H1 (cell line): ENCODE measurements at regions not wholly inside any gene's neighbourhood (a gene's known extent, or its start where the extent isn't known, plus 50 kb on each side); places are given as distances from the start of the nearest gene placed in this dataset.

ENCODE experiments used
- CTCF ChIA-PET: fragments of 300-600 bp; sonication (Branson Sonifier 250); formaldehyde crosslinking; loops from one replicate; lab custom pipeline; 2021; ENCODE audit not compliant: partially characterized antibody; lab: Charles Lee
- POLR2A ChIA-PET: fragments of 300-600 bp; sonication (Branson Sonifier 250); formaldehyde crosslinking; loops from one replicate; lab custom pipeline; 2021; ENCODE audit warnings: inconsistent platforms; ENCODE audit not compliant: partially characterized antibody; lab: Charles Lee
- DNase-seq, 2 experiments: peaks; one replicate each; pipeline versions ENCODE4 v3.0.0 to v3.0.0-alpha.2; 2010 to 2022; ENCODE audit warnings: low spot score in 2 of 2, low read depth in 1 of 2, mixed read lengths in 1 of 2
- FAIRE-seq: peaks from 2 replicates; lab custom pipeline; 2011; peaks lifted over from hg19 to GRCh38; lab: Jason Lieb, UNC
- H2AFZ ChIP-seq: 2 replicates; pipeline ENCODE4 v1.8.1; 2012; ENCODE audit warnings: low read length, inconsistent platforms
- H2AK5ac ChIP-seq: 2 replicates; pipeline ENCODE4 v1.6.1; 2013; ENCODE audit warnings: low read depth, low read length
- H2BK120ac ChIP-seq: replicated peaks from 2 replicates; pipeline ENCODE3; 2013; ENCODE audit warnings: low read depth, low read length, inconsistent platforms
- H2BK12ac ChIP-seq: 2 replicates; pipeline ENCODE4 v1.6.1; 2013; ENCODE audit warnings: low read depth, low read length
- H2BK15ac ChIP-seq: 2 replicates; pipeline ENCODE4 v1.6.1; 2013; ENCODE audit warnings: low read length
- H2BK20ac ChIP-seq: 2 replicates; pipeline ENCODE4 v1.6.1; 2013; ENCODE audit warnings: low read length
- H2BK5ac ChIP-seq: 2 replicates; pipeline ENCODE4 v1.6.1; 2013; ENCODE audit warnings: low read depth, low read length
- H3K14ac ChIP-seq: 2 replicates; pipeline ENCODE4 v1.6.1; 2013; ENCODE audit warnings: inconsistent platforms; ENCODE audit not compliant: insufficient read length
- H3K18ac ChIP-seq: 2 replicates; pipeline ENCODE4 v1.6.1; 2013; ENCODE audit warnings: low read length; ENCODE audit errors: extremely low read depth
- H3K23ac ChIP-seq: 2 replicates; pipeline ENCODE4 v1.6.1; 2013; ENCODE audit warnings: inconsistent platforms; ENCODE audit not compliant: insufficient read length
- H3K23me2 ChIP-seq: 2 replicates; pipeline ENCODE4 v1.6.1; 2013; ENCODE audit warnings: low read depth, low read length
- H3K27ac ChIP-seq: 2 replicates; pipeline ENCODE4 v1.6.1; 2011; ENCODE audit warnings: low read depth, low read length, inconsistent platforms
- H3K27me3 ChIP-seq, 4 experiments: replicated peaks in 1 of 4; 1 replicate in 1 of 4; 2 replicates in 3 of 4; pipeline versions ENCODE4 v1.6.1 to v1.8.1; 2011 to 2013; ENCODE audit warnings: low read length in 3 of 4, mild to moderate bottlenecking in 3 of 4, inconsistent platforms in 2 of 4, mixed read lengths in 2 of 4, moderate library complexity in 1 of 4; ENCODE audit not compliant: control insufficient read depth in 3 of 4, insufficient read depth in 3 of 4; ENCODE audit errors: extremely low read depth in 1 of 4
- H3K36me3 ChIP-seq, 4 experiments: 2 replicates each; pipeline versions ENCODE4 v1.6.1 to v1.8.1; 2011 to 2013; ENCODE audit warnings: mild to moderate bottlenecking in 4 of 4, low read length in 3 of 4, moderate library complexity in 2 of 4, control low read depth in 1 of 4, inconsistent platforms in 1 of 4; ENCODE audit not compliant: insufficient read depth in 4 of 4, control insufficient read depth in 2 of 4
- H3K4ac ChIP-seq: replicated peaks from 2 replicates; pipeline ENCODE3; 2013; ENCODE audit warnings: low read length, low read depth, mixed read lengths, inconsistent platforms; ENCODE audit not compliant: insufficient read length
- H3K4me1 ChIP-seq, 4 experiments: replicated peaks in 1 of 4; 1 replicate in 1 of 4; 2 replicates in 3 of 4; pipeline versions ENCODE4 v1.6.1 to v1.8.1; 2011 to 2013; ENCODE audit warnings: low read length in 3 of 4, inconsistent platforms in 2 of 4, mixed read lengths in 1 of 4; ENCODE audit not compliant: insufficient read depth in 4 of 4, control insufficient read depth in 3 of 4
- H3K4me2 ChIP-seq, 2 experiments: 2 replicates each; pipeline versions ENCODE4 v1.6.1 to v1.8.1; 2011 to 2013; ENCODE audit warnings: low read depth in 2 of 2, low read length in 2 of 2, control low read depth in 1 of 2, inconsistent platforms in 1 of 2, mild to moderate bottlenecking in 1 of 2; ENCODE audit not compliant: insufficient read depth in 1 of 2
- H3K4me3 ChIP-seq, 4 experiments: fragments of 200-600, 300-600 bp in 1 of 4; sonication (generic), shearing (Covaris generic), sonication (Bioruptor Twin) in 1 of 4; 2 replicates each; pipeline versions ENCODE4 v1.5.1 to v1.8.1; 2011 to 2016; ENCODE audit warnings: low read length in 4 of 4, low read depth in 3 of 4, control low read depth in 2 of 4, inconsistent platforms in 2 of 4, mild to moderate bottlenecking in 2 of 4, mixed read lengths in 1 of 4, moderate library complexity in 1 of 4; ENCODE audit not compliant: insufficient read depth in 2 of 4; ENCODE audit errors: extremely low read depth in 1 of 4
- H3K56ac ChIP-seq: replicated peaks from 2 replicates; pipeline ENCODE3; 2013; ENCODE audit warnings: low read depth, mild to moderate bottlenecking, mixed read lengths, low read length, inconsistent platforms; ENCODE audit not compliant: insufficient read length
- H3K79me1 ChIP-seq: 2 replicates; pipeline ENCODE4 v1.6.1; 2013; ENCODE audit warnings: low read depth, low read length, control low read depth
- H3K79me2 ChIP-seq, 2 experiments: 2 replicates each; pipeline versions ENCODE4 v1.6.1 to v1.8.1; 2012 to 2013; ENCODE audit warnings: low read length in 2 of 2, mild to moderate bottlenecking in 2 of 2, inconsistent platforms in 1 of 2; ENCODE audit not compliant: insufficient read depth in 2 of 2, control insufficient read depth in 1 of 2
- H3K9ac ChIP-seq, 4 experiments: replicated peaks in 1 of 4; 1 replicate in 1 of 4; 2 replicates in 3 of 4; pipeline versions ENCODE4 v1.6.1 to v1.8.1; 2011 to 2013; ENCODE audit warnings: low read depth in 3 of 4, low read length in 3 of 4, control low read depth in 2 of 4, mild to moderate bottlenecking in 2 of 4, moderate library complexity in 2 of 4, inconsistent platforms in 1 of 4; ENCODE audit errors: extremely low read depth in 1 of 4
- H3K9me3 ChIP-seq, 2 experiments: 2 replicates each; pipeline versions ENCODE4 v1.6.1 to v1.8.1; 2012 to 2013; ENCODE audit warnings: mild to moderate bottlenecking in 2 of 2, moderate library complexity in 2 of 2, control low read depth in 1 of 2, inconsistent platforms in 1 of 2, low read depth in 1 of 2, low read length in 1 of 2, mixed read lengths in 1 of 2; ENCODE audit not compliant: insufficient read depth in 2 of 2
- H4K20me1 ChIP-seq, 2 experiments: replicated peaks in 1 of 2; 2 replicates each; pipeline versions ENCODE3 to v1.8.1; 2011 to 2013; ENCODE audit warnings: inconsistent platforms in 2 of 2, low read length in 2 of 2, mild to moderate bottlenecking in 1 of 2; ENCODE audit not compliant: insufficient read depth in 2 of 2, control insufficient read depth in 1 of 2
- H4K5ac ChIP-seq: 2 replicates; pipeline ENCODE4 v1.6.1; 2013; ENCODE audit warnings: low read length, low read depth, mixed read lengths, inconsistent platforms; ENCODE audit not compliant: insufficient read length
- H4K8ac ChIP-seq: 2 replicates; pipeline ENCODE4 v1.8.0; 2013; ENCODE audit warnings: mild to moderate bottlenecking, moderate library complexity, low read length, inconsistent platforms; ENCODE audit not compliant: insufficient read depth; ENCODE audit errors: extremely low read depth
- H4K91ac ChIP-seq: replicated peaks from 2 replicates; pipeline ENCODE3; 2013; ENCODE audit warnings: low read length, mixed read lengths, inconsistent platforms; ENCODE audit not compliant: insufficient read length
- POLR2A ChIP-seq, 2 experiments: IDR thresholded peaks; 1 replicate in 1 of 2; 2 replicates in 1 of 2; pipeline ENCODE4 v1.6.1; 2011; ENCODE audit warnings: low read depth in 2 of 2, low read length in 2 of 2, mild to moderate bottlenecking in 2 of 2; ENCODE audit errors: control extremely low read depth in 1 of 2
- WGBS, 2 experiments: shearing (Covaris generic) in 1 of 2; methylation state at CpG; one replicate each; pipeline versions ENCODE4 v1.1.6 to v1.1.7; 2013 to 2015; ENCODE audit warnings: low lambda C conversion rate in 2 of 2, mixed read lengths in 2 of 2, inconsistent platforms in 1 of 2, low coverage in 1 of 2, missing lambda C conversion rate in 1 of 2; ENCODE audit not compliant: insufficient replicate concordance in 2 of 2, insufficient coverage in 1 of 2, insufficient read length in 1 of 2; ENCODE audit errors: extremely low coverage in 1 of 2, missing lambda C conversion rate in 1 of 2; 5-methylcytosine and 5-hydroxymethylcytosine counted together

DNA sequence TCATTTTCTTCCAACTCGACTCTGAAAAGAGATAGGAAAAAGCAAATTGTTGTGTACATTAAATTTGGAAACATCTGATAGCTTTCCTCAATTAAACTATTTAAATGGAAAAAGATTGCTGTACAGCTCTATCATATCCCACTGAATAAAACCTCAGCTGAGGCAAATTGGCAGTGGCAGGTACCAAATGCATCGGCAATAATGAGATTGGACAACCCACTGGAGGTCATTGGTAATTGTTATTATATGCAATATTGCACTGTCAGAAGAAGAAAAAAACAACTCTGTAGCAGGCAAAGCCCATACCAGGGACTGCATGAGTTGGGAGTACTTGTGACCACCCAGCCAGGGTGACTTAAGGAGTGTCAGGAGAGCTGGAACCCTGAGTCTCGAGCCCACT, 291.6 kb upstream of the SKOR2 start:
- Histone ChIP-seq H4K20me1 (no peaks in the 10 kb centered on the region), H2BK20ac (no peak overlapping the region), H3K9ac (no peak overlapping the region), H4K5ac (no peak overlapping the region), H3K23me2 (no peaks in the 10 kb centered on the region; the same call in 1 of the 2 replicates), H3K18ac (no peak overlapping the region), H3K4me1 (no peaks in the 10 kb centered on the region), H3K27me3 (no peaks in the 10 kb centered on the region; a peak in 1 of 7 replicates), H3K36me3 (no peaks in the 10 kb centered on the region), H3K79me2 (no peaks in the 10 kb centered on the region), H3K23ac (no peak overlapping the region), H2BK12ac (no peak overlapping the region), H2BK120ac (no peak overlapping the region), H3K79me1 (no peaks in the 10 kb centered on the region), H3K4me2 (no peak overlapping the region), H3K9me3 (no peaks in the 10 kb centered on the region), H3K4ac (no peak overlapping the region), H2AK5ac (no peak overlapping the region), H3K27ac (no peak overlapping the region), H3K4me3 (no peak overlapping the region), H4K91ac (no peak overlapping the region), H2AFZ (no peak overlapping the region), H3K14ac (no peak overlapping the region), H3K56ac (no peak overlapping the region), H2BK15ac (no peak overlapping the region), H2BK5ac (no peak overlapping the region), H4K8ac (no peak overlapping the region)
- FAIRE-seq = no peak
- DNase-seq = no peak
- no peak for TF ChIP-seq POLR2A (IDR thresholded peaks at IDR 0.05; ENCODE audit: control extremely low read depth in 1 of 2, low read depth in 2 of 2, low read length in 2 of 2)
- ChIA-PET POLR2A (no interaction called here), CTCF (interaction anchor here (0.9 to 4.6 kb wide), 11 partner anchors 10 to 327 kb away, joined by 3 to 51 read pairs (median 6); no protein-coding TSS in a partner anchor)
- WGBS, 2 experiments = 88% methylated on average over 3 of the region's 3 CpGs; no CpG with 5 or more reads in 1 of the 2 experiments
